HL-60 (cell line): ENCODE measurements at regions not wholly inside any gene's neighbourhood (a gene's known extent, or its start where the extent isn't known, plus 50 kb on each side); places are given as distances from the start of the nearest gene placed in this dataset.
"Not testable (repeated sequence)": the region's sequence is repeated elsewhere in the genome, so short reads cannot be mapped to it uniquely, and the experiment has no call there.

Experiments used
- DNase-seq, 2 experiments: peaks; one replicate each; pipeline ENCODE4 v3.0.0-alpha.2; 2010 to 2020; ENCODE audit warnings: low read depth in 1 of 2, low spot score in 1 of 2
- H3K27ac ChIP-seq: fragments of 250-450 bp; sonication (Bioruptor Pico); replicated peaks from 2 replicates; pipeline ENCODE4 v1.5.1; 2020; ENCODE audit warnings: mild to moderate bottlenecking, moderate library complexity
- H3K27me3 ChIP-seq: fragments of 250-450 bp; sonication (Bioruptor Pico); 2 replicates; pipeline ENCODE4 v1.5.1; 2021; ENCODE audit warnings: mild to moderate bottlenecking, moderate library complexity; ENCODE audit not compliant: insufficient read depth, poor library complexity, severe bottlenecking
- H3K4me3 ChIP-seq: replicated peaks from 2 replicates; pipeline ENCODE4 v1.5.1; 2011; ENCODE audit warnings: mild to moderate bottlenecking, control low read depth, low read length; ENCODE audit not compliant: insufficient read depth
- CTCF ChIP-seq: IDR thresholded peaks from one replicate; pipeline ENCODE4 v1.5.1; 2011; ENCODE audit warnings: low read length, control low read depth, inconsistent platforms; ENCODE audit not compliant: insufficient read depth
- GABPA ChIP-seq: IDR thresholded peaks from 2 replicates; pipeline ENCODE4 v1.6.1; 2012; ENCODE audit warnings: low read depth
- POLR2AphosphoS5 ChIP-seq: IDR thresholded peaks from 2 replicates; pipeline ENCODE4 v1.6.1; 2012; ENCODE audit warnings: low read depth
- REST ChIP-seq: IDR thresholded peaks from 2 replicates; pipeline ENCODE4 v1.6.1; 2012; ENCODE audit warnings: low read depth; ENCODE audit not compliant: insufficient replicate concordance
- SPI1 ChIP-seq: IDR thresholded peaks from 2 replicates; pipeline ENCODE4 v1.6.1; 2012; ENCODE audit warnings: low read depth, mild to moderate bottlenecking, borderline replicate concordance

GRCh38 chr11:39542460-39542859, 1917.0 kb downstream of the LRRC4C start:
- no peak overlapping the region for H3K27ac ChIP-seq
- no peak for DNase-seq
- no peak overlapping the region for H3K4me3 ChIP-seq
- TF ChIP-seq GABPA: no peak
- no peak for TF ChIP-seq REST
- no peak for TF ChIP-seq POLR2AphosphoS5
- no peak for TF ChIP-seq CTCF
- TF ChIP-seq SPI1: no peak
- H3K27me3 ChIP-seq: no peaks in the 10 kb centered on the region

DNA sequence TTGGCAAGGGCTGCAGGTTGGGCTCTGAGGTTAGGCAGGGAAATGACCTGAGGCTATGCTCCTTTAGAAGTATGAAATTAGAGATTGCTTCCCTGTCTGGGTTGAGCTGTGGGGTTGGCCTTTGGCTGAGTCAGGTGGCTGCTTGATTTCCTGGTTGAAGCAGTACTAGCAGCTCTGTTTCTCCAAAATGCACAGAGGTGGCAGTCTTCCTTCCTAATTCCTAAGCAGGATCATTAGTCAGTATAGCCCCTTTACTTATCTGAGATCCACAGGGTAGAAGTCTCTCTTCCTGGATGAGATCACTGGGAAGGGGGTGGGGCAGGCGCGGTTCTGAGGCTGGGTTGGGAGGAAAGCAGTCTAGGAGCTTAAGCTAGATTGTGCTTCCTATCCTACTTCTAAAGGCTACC, 1917.5 kb downstream of the LRRC4C start:
- no peak for TF ChIP-seq GABPA
- no peak for TF ChIP-seq CTCF
- no peak overlapping the region for H3K27ac ChIP-seq
- no peaks in the 10 kb centered on the region for H3K27me3 ChIP-seq
- no peak for DNase-seq
- no peak overlapping the region for H3K4me3 ChIP-seq

GRCh38 chr11:39536323-39536722, 1923.1 kb downstream of the LRRC4C start:
- H3K27me3 ChIP-seq, H3K27ac ChIP-seq, DNase-seq, H3K4me3 ChIP-seq: not testable (repeated sequence)
